Liver (tissue), 8 donors: ENCODE measurements at regions not wholly inside any gene's neighbourhood (a gene's known extent, or its start where the extent isn't known, plus 50 kb on each side); places are given as distances from the start of the nearest gene placed in this dataset.

Experiments
- DNase-seq: peaks from one replicate; pipeline ENCODE4 v3.0.0-alpha.2; 2017; ENCODE audit warnings: low spot score
- H3K27ac ChIP-seq, 2 donors: one replicate each; pipeline ENCODE4 v1.7.0; 2013; ENCODE audit warnings: inconsistent platforms in 2 of 2, low read length in 2 of 2, control low read depth in 1 of 2, low read depth in 1 of 2, mild to moderate bottlenecking in 1 of 2
- H3K27me3 ChIP-seq, 4 donors: one replicate each; pipeline versions ENCODE4 v1.6.1 to v1.7.0; 2013; ENCODE audit warnings: low read length in 3 of 4, inconsistent platforms in 1 of 4, mild to moderate bottlenecking in 1 of 4, moderate library complexity in 1 of 4; ENCODE audit not compliant: control insufficient read depth in 4 of 4, insufficient read depth in 4 of 4
- H3K36me3 ChIP-seq, 4 donors: one replicate each; pipeline versions ENCODE4 v1.6.1 to v1.7.0; 2013; ENCODE audit warnings: low read length in 3 of 4, mild to moderate bottlenecking in 3 of 4, low read depth in 1 of 4, moderate library complexity in 1 of 4; ENCODE audit not compliant: control insufficient read depth in 4 of 4, insufficient read depth in 3 of 4
- H3K4me1 ChIP-seq, 4 donors: one replicate each; pipeline versions ENCODE4 v1.6.1 to v1.7.0; 2013; ENCODE audit warnings: low read length in 3 of 4, mild to moderate bottlenecking in 3 of 4, moderate library complexity in 1 of 4; ENCODE audit not compliant: control insufficient read depth in 4 of 4, insufficient read depth in 4 of 4
- H3K4me3 ChIP-seq, 3 donors: one replicate each; pipeline versions ENCODE4 v1.6.1 to v1.7.0; 2013; ENCODE audit warnings: low read length in 3 of 3, control low read depth in 1 of 3, low read depth in 1 of 3, mild to moderate bottlenecking in 1 of 3
- H3K9ac ChIP-seq, 2 donors: one replicate each; pipeline ENCODE4 v1.7.0; 2013; ENCODE audit warnings: low read length in 2 of 2, mild to moderate bottlenecking in 2 of 2, moderate library complexity in 2 of 2, control low read depth in 1 of 2, low read depth in 1 of 2
- H3K9me3 ChIP-seq, 4 donors: one replicate each; pipeline versions ENCODE4 v1.6.1 to v1.7.0; 2013; ENCODE audit warnings: low read length in 3 of 4; ENCODE audit not compliant: control insufficient read depth in 4 of 4
- ATF3 ChIP-seq: IDR thresholded peaks from 2 replicates; pipeline ENCODE4 v1.6.1; 2016; ENCODE audit warnings: antibody characterized with exemption
- EGR1 ChIP-seq, 2 donors: IDR thresholded peaks; 2 replicates each; pipeline ENCODE4 v1.6.1; 2016 to 2018; ENCODE audit warnings: antibody characterized with exemption in 2 of 2, low read depth in 2 of 2
- FOXA1 ChIP-seq: IDR thresholded peaks from 2 replicates; pipeline ENCODE4 v1.6.1; 2016; ENCODE audit warnings: antibody characterized with exemption
- FOXA2 ChIP-seq: IDR thresholded peaks from 2 replicates; pipeline ENCODE4 v1.6.1; 2016; ENCODE audit warnings: antibody characterized with exemption
- GABPA ChIP-seq, 2 donors: IDR thresholded peaks in 1 of 2; conservative IDR thresholded peaks in 1 of 2; 2 replicates each; pipeline ENCODE4 v1.6.1; 2016; ENCODE audit warnings: antibody characterized with exemption in 2 of 2, mild to moderate bottlenecking in 1 of 2, moderate library complexity in 1 of 2
- HNF4A ChIP-seq, 2 donors: conservative IDR thresholded peaks; 2 replicates each; pipeline ENCODE4 v1.6.1; 2016; ENCODE audit warnings: antibody characterized with exemption in 2 of 2, mild to moderate bottlenecking in 2 of 2
- HNF4G ChIP-seq: IDR thresholded peaks from 2 replicates; pipeline ENCODE4 v1.6.1; 2016; ENCODE audit warnings: antibody characterized with exemption
- JUND ChIP-seq, 2 donors: IDR thresholded peaks; 2 replicates each; pipeline ENCODE4 v1.6.1; 2016; ENCODE audit warnings: antibody characterized with exemption in 2 of 2
- MAX ChIP-seq: IDR thresholded peaks from 2 replicates; pipeline ENCODE4 v1.6.1; 2016; ENCODE audit warnings: antibody characterized with exemption
- NR2F2 ChIP-seq: IDR thresholded peaks from 2 replicates; pipeline ENCODE4 v1.6.1; 2016; ENCODE audit warnings: antibody characterized with exemption
- RAD21 ChIP-seq, 2 donors: IDR thresholded peaks; 2 replicates each; pipeline ENCODE4 v1.6.1; 2016; ENCODE audit warnings: antibody characterized with exemption in 2 of 2, mild to moderate bottlenecking in 2 of 2
- RXRA ChIP-seq, 2 donors: IDR thresholded peaks; 2 replicates each; pipeline ENCODE4 v1.6.1; 2017 to 2018; ENCODE audit warnings: antibody characterized with exemption in 2 of 2, mild to moderate bottlenecking in 1 of 2
- SP1 ChIP-seq: IDR thresholded peaks from 2 replicates; pipeline ENCODE4 v1.6.1; 2018; ENCODE audit warnings: antibody characterized with exemption, mild to moderate bottlenecking
- TAF1 ChIP-seq: conservative IDR thresholded peaks from 2 replicates; pipeline ENCODE4 v1.6.1; 2016; ENCODE audit warnings: antibody characterized with exemption, mild to moderate bottlenecking
- YY1 ChIP-seq: IDR thresholded peaks from 2 replicates; pipeline ENCODE4 v1.6.1; 2016; ENCODE audit warnings: antibody characterized with exemption, mild to moderate bottlenecking
- ZBTB33 ChIP-seq: IDR thresholded peaks from 2 replicates; pipeline ENCODE4 v1.6.1; 2016; ENCODE audit warnings: antibody characterized with exemption
- WGBS: extraction: QIAGEN DNeasy Blood & Tissue Kit; methylation state at CpG from one replicate; pipeline ENCODE4 v1.1.7; 2013; 5-methylcytosine and 5-hydroxymethylcytosine counted together
- TF ChIP-seq, protein P1 (sequence below): IDR thresholded peaks from 2 replicates; pipeline ENCODE4 v1.6.1; 2016; ENCODE audit warnings: antibody characterized with exemption, mild to moderate bottlenecking
- TF ChIP-seq, protein P2 (sequence below): fragments of 150-350 bp; IDR thresholded peaks from 2 replicates; pipeline ENCODE4 v1.5.1; 2017; ENCODE audit warnings: improper control_type of control experiment, low read depth, low read length; ENCODE audit not compliant: missing input control
- donor health status: healthy.
- donor health status: healthy.
- donor health status: healthy.
- donor health status: healthy.
- donor health status: healthy.

DNA sequence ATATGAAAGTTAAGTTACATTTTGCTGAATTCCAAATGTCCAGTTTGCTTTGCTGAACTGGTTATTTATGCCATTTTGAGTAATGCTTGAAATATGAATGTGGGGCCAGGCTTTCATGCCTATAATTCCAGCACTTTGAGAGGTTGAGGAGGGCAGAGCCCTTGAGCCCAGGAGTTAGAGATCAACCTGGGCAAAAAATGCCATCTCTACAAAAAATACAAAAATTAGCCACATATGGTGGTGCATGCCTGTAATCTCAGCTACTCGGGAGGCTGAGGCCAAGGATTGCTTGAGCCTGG is 101.2 kb upstream of the ITGA6 start:
- no peak overlapping the region for H3K4me3 ChIP-seq
- 92% methylated on average over 1 of the region's 1 CpG for WGBS
- DNase-seq, result no peak
- H3K9ac ChIP-seq, result no peak overlapping the region
- H3K27me3 ChIP-seq, result no peaks in the 10 kb centered on the region
- H3K36me3 ChIP-seq, result no peaks in the 10 kb centered on the region
- peaks cover 0 to 5% (median 0%) of the 10 kb centered on the region in 4 donors for H3K4me1 ChIP-seq
- no peaks in the 10 kb centered on the region for H3K9me3 ChIP-seq
- H3K27ac ChIP-seq, result no peak overlapping the region
- TF ChIP-seq ATF3 (no peak), TAF1 (no peak), YY1 (no peak), FOXA2 (no peak), ZBTB33 (no peak), JUND (IDR thresholded peaks at IDR 0.05) (no peak), FOXA1 (no peak), RAD21 (IDR thresholded peaks at IDR 0.05) (no peak), MAX (no peak), SP1 (no peak), EGR1 (IDR thresholded peaks at IDR 0.05; ENCODE audit: low read depth in 2 of 2) (no peak), HNF4G (no peak), NR2F2 (no peak), HNF4A (conservative IDR thresholded peaks at IDR 0.05) (no peak), RXRA (IDR thresholded peaks at IDR 0.05) (no peak), GABPA (IDR thresholded peaks at IDR 0.05 in 1 of 2, conservative IDR thresholded peaks at IDR 0.05 in 1 of 2) (no peak)
- TF ChIP-seq, protein P1, sequence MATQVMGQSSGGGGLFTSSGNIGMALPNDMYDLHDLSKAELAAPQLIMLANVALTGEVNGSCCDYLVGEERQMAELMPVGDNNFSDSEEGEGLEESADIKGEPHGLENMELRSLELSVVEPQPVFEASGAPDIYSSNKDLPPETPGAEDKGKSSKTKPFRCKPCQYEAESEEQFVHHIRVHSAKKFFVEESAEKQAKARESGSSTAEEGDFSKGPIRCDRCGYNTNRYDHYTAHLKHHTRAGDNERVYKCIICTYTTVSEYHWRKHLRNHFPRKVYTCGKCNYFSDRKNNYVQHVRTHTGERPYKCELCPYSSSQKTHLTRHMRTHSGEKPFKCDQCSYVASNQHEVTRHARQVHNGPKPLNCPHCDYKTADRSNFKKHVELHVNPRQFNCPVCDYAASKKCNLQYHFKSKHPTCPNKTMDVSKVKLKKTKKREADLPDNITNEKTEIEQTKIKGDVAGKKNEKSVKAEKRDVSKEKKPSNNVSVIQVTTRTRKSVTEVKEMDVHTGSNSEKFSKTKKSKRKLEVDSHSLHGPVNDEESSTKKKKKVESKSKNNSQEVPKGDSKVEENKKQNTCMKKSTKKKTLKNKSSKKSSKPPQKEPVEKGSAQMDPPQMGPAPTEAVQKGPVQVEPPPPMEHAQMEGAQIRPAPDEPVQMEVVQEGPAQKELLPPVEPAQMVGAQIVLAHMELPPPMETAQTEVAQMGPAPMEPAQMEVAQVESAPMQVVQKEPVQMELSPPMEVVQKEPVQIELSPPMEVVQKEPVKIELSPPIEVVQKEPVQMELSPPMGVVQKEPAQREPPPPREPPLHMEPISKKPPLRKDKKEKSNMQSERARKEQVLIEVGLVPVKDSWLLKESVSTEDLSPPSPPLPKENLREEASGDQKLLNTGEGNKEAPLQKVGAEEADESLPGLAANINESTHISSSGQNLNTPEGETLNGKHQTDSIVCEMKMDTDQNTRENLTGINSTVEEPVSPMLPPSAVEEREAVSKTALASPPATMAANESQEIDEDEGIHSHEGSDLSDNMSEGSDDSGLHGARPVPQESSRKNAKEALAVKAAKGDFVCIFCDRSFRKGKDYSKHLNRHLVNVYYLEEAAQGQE, result no peak
- TF ChIP-seq, protein P2, sequence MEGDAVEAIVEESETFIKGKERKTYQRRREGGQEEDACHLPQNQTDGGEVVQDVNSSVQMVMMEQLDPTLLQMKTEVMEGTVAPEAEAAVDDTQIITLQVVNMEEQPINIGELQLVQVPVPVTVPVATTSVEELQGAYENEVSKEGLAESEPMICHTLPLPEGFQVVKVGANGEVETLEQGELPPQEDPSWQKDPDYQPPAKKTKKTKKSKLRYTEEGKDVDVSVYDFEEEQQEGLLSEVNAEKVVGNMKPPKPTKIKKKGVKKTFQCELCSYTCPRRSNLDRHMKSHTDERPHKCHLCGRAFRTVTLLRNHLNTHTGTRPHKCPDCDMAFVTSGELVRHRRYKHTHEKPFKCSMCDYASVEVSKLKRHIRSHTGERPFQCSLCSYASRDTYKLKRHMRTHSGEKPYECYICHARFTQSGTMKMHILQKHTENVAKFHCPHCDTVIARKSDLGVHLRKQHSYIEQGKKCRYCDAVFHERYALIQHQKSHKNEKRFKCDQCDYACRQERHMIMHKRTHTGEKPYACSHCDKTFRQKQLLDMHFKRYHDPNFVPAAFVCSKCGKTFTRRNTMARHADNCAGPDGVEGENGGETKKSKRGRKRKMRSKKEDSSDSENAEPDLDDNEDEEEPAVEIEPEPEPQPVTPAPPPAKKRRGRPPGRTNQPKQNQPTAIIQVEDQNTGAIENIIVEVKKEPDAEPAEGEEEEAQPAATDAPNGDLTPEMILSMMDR, result no peak
